VCaP (cell line): ENCODE measurements at regions not wholly inside any gene's neighbourhood (a gene's known extent, or its start where the extent isn't known, plus 50 kb on each side); places are given as distances from the start of the nearest gene placed in this dataset.

Source experiments
- H3K27ac ChIP-seq: fragments of 450-650 bp; 2 replicates; pipeline ENCODE4 v1.5.1; 2017
- TF ChIP-seq, protein P1 (sequence below): fragments of 450-650 bp; conservative IDR thresholded peaks from 2 replicates; pipeline ENCODE4 v1.5.1; 2017; ENCODE audit warnings: mild to moderate bottlenecking, moderate library complexity

DNA sequence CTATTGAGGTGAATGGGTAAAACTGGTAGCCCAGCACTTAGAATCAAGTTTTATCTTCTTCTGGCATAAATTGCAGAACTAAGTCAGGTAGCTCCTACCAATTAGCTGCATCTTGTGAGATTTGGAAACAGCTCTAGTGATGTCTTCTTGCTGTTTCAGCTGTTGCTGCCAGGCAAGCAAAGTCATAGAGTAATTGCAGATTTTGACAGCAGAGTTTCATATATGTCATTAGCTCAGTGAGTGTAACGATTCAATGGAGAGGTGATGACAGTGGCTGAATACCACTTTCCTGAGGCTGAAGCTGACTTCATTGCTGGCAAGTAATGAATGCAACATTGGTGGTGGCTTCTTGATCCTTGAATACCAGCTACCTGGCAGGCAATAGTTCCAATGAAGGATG, 1109.7 kb upstream of the CDH18 start:
- no peak overlapping the region for H3K27ac ChIP-seq
- TF ChIP-seq, protein P1, sequence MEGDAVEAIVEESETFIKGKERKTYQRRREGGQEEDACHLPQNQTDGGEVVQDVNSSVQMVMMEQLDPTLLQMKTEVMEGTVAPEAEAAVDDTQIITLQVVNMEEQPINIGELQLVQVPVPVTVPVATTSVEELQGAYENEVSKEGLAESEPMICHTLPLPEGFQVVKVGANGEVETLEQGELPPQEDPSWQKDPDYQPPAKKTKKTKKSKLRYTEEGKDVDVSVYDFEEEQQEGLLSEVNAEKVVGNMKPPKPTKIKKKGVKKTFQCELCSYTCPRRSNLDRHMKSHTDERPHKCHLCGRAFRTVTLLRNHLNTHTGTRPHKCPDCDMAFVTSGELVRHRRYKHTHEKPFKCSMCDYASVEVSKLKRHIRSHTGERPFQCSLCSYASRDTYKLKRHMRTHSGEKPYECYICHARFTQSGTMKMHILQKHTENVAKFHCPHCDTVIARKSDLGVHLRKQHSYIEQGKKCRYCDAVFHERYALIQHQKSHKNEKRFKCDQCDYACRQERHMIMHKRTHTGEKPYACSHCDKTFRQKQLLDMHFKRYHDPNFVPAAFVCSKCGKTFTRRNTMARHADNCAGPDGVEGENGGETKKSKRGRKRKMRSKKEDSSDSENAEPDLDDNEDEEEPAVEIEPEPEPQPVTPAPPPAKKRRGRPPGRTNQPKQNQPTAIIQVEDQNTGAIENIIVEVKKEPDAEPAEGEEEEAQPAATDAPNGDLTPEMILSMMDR = no peak

DNA sequence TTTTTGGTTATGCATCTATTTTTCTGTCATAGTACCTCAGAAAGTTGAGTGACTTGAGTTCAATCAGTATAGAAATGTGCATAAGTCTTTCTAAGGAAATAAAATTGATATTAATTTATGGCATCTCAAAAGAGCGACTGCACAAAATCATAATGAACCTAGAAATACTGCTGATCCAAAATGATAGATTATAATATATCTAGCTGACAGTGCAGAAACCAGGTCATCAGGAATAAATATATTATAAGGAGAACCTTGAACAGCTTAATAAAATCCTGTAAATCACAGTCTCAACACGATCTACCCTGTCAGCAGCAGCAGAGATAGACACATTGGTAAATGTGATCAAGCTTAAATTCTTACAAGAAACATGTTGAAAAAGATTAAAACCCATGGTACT, 1106.6 kb upstream of the CDH18 start:
- TF ChIP-seq, protein P1 = no peak
- H3K27ac ChIP-seq = no peak overlapping the region

DNA sequence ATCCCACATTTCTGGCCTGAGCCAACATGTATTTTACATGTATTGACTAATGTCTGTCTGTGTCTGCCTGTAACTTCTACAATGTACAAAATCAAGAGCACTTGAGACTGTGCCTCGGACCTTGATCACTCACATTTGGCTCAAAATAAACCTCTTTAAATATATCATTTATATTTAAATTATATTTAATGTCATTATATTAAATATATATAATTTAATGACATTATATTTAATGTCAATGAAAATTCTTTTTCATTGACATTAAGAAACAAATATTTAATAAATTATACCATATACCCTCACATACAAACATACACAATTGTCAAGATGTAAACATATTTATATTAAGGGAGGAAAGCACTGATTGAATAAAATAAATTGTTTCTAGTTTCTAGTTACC, 1099.8 kb upstream of the CDH18 start:
- TF ChIP-seq, protein P1 = no peak
- no peak overlapping the region for H3K27ac ChIP-seq

DNA sequence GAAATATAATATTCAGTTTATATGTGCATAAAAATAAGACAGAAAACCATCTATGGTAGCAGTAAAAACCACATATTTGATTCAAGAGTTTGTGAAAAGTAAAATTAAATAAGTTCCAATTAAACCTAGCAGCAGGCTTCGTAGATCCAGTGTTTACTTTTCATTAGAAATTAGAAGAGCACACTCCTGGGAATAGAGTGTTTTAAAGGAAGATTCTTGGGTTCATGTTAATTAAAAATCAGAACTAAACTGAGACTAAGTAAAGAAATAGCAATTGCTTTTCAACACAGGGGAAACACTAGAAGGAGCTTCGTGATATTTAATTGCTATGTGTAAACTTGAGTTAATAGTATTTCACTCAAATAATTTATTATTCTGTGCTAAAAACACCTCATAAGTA, 1097.8 kb upstream of the CDH18 start:
- no peak overlapping the region for H3K27ac ChIP-seq
- TF ChIP-seq, protein P1 = no peak

DNA sequence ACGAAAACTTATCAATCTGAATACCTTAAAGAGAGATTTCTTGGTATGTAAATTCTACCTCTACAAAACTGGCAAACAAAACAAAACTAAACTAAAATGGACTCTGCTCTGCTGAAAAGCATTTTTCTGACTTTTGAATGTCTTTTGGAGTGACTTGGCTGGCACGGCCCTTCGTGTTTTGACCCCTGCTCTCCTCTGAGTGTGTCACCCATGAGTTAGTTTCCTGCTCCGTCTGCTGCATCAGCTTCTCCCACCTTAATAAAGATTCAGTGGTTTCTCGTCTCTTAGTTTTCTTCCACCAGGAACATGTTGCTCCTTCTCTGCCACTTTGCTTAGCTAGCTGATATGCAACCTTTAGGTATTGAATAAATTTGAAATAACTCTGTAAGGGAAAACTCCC, 1084.0 kb upstream of the CDH18 start:
- H3K27ac ChIP-seq = no peak overlapping the region
- TF ChIP-seq, protein P1 = no peak

DNA sequence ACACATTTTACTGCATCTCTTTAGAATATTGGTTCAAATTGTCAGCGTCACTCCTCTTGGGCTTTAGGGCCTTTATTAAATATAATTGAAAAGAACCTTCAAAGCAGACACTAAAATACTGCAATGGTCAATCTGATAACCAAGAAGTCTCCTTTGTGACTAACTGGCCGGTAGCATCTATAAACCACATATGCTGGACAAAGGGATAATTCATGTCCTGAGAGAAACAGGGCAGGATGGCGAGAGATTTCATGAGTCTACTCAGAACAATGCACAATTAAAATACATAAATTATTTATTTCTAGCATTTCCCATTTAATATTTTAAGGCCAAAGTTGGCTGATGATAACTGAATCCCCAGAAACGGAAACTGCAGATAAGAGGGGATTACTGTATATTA, 1083.4 kb upstream of the CDH18 start:
- no peak overlapping the region for H3K27ac ChIP-seq
- TF ChIP-seq, protein P1 = no peak

DNA sequence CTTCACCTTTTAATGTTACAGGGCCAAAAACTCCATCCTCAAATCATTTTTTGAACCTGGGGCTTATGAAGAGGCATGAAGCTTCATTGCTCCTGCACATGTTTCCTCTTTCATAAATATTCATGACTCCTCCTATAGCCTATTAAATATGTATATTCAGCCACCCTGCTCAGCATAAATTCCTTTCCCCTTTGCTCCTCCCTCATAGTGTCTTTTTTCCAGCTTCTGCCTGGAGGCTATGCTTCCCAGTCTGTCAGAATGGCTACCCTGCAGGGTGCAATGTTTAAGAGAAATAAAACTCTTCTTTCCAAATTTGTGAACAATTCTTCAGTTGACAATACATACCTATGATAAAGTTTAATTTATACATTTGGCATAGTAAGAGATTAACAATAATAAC, 1082.9 kb upstream of the CDH18 start:
- H3K27ac ChIP-seq = no peak overlapping the region
- TF ChIP-seq, protein P1 = no peak

DNA sequence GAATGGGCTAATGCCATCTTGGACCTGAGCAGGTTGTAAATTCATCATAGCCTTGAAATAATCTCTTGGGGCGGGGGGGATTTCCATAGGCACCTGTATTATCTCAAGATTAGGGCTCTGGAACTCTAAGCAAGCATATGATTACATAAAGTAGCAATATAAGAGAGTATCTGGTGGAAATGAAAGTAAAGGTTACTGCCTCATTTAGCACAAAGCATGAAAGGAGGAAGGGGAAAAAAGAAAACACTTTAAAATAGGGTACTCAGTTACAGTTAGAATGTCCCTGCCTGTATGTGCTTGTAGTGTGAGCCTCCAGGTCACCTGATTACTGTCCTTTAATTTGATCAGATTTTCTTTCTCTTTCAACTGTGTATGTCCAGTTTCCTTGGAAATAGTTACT, 1079.7 kb upstream of the CDH18 start:
- TF ChIP-seq, protein P1 = no peak
- H3K27ac ChIP-seq = no peak overlapping the region
